HG02938 (cell line): ENCODE measurements at regions not wholly inside any gene's neighbourhood (a gene's known extent, or its start where the extent isn't known, plus 50 kb on each side); places are given as distances from the start of the nearest gene placed in this dataset.
"Not testable (repeated sequence)": the region's sequence is repeated elsewhere in the genome, so short reads cannot be mapped to it uniquely, and the experiment has no call there.

Experiments
- ATAC-seq: cut with Tn5 transposase; IDR thresholded peaks from one replicate; pipeline ENCODE4 v1.9.1; 2021; ENCODE audit warnings: mild to moderate bottlenecking, moderate library complexity; ENCODE audit not compliant: unreplicated experiment

- no peak for ATAC-seq
These were observed 96.1 kb downstream of the DAD1 start for GRCh38 chr14:22492622-22493542.

DNA sequence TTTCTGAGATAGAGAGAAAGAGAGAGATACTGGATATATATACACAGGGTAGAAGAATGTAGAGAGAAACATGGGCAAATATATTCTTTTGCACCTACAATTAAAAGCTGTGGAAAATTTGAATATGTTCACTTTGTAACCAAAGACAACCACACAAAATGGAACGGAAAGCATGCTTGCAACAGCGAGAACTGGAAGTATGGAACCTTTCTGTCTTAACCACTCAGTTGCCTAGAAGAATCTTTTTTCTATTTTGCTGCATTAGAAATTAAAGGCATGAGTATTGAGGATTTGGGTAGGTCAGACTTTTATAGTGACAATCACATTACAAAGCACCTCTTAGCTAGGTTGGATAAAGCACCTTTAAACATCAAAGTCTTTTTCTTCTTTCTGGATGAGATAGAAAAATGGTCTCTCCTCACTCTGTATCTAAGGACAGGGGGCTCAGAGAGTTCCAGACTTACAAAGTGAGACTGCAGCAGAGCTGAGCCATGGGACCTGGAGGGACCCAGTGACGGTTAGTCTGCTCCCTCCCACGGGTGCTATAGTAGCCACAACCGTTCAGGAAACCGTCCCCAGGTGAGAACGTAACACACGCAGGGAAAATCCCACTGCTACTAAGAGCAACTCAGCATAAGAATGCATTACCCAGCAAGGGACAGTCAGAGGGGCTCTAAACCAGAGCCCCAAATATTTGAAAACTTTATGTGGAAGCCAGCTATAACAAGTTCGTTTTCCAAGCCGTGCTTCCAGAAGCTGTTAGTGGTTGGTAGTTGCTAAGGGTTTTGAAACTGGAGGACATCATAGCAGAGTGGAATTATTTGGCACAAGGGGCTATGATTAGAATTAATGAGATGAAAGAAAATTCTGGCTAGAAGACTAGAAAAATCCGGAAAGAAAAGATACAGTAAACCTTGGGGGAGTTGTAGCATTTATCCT lies 97.1 kb downstream of the DAD1 start:
- no peak for ATAC-seq

DNA sequence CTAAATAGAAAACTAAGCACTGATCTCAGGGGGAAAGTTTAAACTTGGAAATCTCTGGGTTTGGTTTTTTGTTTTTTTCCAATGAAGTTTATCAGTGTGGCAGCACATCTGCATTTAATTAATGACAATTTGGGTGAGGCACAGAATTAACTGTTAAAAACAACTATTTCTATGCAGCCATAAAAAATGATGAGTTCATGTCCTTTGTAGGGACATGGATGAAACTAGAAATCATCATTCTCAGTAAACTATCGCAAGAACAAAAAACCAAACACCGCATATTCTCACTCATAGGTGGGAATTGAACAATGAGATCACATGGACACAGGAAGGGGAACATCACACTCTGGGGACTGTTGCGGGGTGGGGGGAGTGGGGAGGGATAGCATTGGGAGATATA lies 98.0 kb downstream of the DAD1 start:
- ATAC-seq, result not testable (repeated sequence)

- ATAC-seq, result no peak
These were observed 98.8 kb downstream of the DAD1 start for GRCh38 chr14:22489957-22490950.

DNA sequence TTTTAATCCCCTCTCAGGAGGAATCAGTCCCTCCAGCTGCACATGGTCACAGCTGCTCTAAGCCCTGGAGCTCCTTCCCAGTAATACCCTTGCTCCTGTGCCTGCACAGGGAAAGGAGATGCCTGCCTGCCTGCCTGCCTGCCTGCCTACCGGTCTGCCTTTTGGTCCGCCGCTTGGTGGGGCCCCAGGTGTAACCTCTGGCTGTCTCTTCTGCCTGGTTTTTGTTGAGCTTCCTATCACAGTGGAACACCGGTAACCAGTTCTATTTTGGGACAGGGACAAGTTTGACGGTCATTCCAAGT lies 99.8 kb downstream of the DAD1 start:
- no peak for ATAC-seq

- ATAC-seq, result no peak
These were observed 100.3 kb downstream of the DAD1 start for GRCh38 chr14:22488522-22489243.

- ATAC-seq, result no peak
These were observed 101.1 kb downstream of the DAD1 start for GRCh38 chr14:22487941-22488340.

GRCh38 chr14:22487401-22487800 lies 101.6 kb downstream of the DAD1 start:
- ATAC-seq, result no peak

GRCh38 chr14:22486675-22487074 lies 102.3 kb downstream of the DAD1 start:
- no peak for ATAC-seq

DNA sequence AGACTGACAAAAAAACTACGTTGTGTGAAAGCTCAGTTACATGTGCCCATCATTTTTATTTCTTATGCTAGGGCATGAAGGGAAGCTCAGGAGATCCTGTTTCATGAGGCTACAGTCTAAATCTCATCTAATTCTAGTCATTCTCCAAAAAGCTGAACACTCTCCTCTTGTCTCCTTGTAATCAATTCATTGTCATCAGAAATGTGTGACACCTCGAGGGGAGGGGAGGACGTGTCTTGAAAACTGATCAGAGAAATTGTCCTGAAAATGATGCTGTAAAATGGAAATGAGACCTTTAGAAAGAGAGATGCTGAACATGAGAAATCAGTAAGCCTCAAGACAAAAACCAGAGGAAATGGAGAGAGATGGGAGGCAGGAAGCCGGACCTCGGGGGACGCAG lies 103.4 kb downstream of the DAD1 start:
- ATAC-seq, result no peak

DNA sequence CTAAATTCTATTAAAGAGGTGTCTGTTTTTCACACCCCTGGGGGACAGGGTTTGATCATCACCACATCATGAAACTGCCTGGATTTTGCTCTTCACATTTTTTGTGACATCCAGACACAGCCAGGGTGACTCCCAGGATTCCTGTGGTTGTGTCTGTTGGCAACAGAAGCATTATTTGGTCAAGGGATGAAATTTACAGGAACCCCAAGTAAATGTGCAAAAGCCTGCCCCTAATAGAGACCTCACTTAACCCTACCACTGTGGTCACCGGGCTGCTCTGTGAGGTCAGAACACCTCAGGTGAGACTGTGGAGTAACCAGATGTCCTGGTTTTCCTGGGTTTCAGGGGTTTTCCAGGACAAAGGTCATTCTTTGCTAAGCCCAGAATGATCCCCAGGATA lies 103.8 kb downstream of the DAD1 start:
- no peak for ATAC-seq

GRCh38 chr14:22484632-22485031 lies 104.4 kb downstream of the DAD1 start:
- no peak for ATAC-seq

DNA sequence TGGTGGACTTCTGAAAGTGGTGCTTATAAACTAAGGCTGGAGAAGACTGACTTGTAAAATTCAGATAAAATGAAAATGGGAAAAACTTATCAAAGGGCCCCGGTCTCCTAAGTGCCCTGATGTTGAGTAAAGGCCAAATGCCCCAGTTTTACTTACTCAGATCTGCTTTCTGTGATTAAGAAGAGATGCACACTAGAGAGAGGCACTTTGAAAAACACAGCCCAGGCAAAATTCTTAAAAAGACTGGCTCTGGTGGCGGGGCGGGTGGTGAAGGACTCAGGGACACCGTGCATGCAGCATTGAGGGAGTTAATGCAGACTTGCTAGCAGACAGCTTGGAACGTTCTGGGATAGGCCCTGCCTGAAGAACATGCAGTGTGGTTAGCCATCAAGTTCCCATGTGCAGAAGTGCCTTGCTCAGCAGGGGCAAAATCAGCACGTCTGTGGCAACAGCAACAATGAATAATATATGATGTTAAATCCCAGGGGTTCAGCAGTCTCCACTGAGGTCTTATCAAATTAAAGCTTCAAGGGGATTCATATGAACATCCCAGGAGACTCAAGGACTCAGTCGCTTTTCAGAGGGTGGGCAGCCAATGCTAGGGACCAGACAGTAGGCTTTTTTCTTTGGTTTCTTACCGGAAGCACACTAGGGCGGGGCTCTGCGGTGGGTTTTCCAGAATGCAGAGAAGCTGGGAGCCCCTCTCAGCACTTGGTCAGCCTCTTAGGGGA lies 105.0 kb downstream of the DAD1 start:
- ATAC-seq, result no peak

DNA sequence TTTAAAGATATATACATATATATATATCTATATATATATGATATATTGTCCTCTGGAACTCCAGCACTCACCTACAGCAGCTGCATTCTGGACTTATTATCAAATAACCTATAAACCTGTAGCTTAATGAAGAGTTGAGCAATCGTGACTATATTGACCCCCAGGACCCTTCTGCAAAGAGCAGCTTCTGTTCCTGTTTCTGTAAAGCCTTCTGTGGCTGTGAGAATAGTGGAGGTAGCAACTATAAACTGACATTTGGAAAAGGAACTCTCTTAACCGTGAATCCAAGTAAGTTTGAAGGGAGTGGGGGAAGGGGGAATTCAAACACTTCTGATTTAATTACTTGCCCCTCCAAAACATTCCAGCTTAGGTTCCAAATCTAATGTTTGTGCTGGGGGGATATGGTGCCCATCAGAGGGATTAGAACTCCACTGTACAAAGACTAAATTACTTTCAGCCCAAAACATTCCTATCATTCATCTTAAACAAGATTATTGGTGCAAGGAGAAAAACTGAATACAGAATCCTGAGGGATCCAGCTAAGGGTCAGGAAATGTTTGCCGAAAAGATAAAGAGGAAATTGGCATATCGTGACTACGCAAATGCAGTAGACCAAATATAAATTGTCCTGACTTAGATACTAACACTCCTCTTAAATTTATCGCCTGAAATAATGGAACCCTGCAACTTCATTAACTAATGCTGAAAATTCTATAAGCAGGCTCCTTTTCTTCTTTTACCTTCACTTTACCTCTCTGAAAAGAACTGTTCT lies 106.1 kb downstream of the DAD1 start:
- ATAC-seq, result no peak

DNA sequence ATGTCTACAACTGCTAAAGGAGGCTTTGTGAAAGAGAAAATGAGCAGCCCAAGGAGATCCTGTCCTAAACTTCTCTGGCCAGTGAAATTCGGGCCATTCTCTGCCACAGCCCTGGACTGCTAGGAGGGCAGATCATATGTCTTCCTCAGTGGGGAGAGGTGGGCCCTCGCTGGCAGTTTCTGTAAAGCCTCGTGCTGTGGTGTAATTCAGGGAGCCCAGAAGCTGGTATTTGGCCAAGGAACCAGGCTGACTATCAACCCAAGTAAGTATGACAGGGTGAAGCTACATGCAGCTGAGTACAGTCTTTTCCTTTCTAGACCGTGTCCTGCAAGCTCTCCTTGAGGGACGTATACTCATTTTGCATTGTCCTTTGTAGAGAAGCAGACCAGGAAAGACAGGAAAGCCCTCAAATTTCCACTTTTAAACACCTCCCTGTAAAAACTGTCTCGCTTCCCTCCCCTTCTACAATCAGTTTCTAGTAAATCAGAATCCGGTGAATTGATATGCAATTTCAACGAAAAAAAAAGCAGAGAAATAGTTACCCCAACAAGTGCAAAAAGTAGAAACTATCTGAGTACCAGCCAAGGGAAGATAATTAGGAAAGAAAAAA lies 106.8 kb downstream of the DAD1 start:
- no peak for ATAC-seq

DNA sequence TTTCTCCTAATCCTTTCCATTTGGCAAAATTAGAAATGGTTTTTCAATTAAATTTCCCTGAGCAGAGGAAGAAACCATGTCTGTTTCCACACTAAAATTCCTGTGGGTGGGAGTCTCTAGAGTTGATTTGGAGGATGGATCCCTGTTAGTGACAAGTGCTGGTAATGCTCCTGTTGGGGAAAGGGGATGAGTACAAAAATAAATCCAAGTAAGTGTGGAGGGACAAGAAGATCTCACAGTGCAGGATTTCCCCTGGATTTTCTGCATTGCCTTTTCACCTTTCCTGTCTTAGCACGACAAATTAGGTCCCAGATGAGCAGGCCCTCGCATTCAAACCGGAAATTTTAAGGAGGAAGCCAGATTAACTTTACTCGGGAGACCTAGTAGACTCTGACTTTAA lies 107.5 kb downstream of the DAD1 start:
- no peak for ATAC-seq

DNA sequence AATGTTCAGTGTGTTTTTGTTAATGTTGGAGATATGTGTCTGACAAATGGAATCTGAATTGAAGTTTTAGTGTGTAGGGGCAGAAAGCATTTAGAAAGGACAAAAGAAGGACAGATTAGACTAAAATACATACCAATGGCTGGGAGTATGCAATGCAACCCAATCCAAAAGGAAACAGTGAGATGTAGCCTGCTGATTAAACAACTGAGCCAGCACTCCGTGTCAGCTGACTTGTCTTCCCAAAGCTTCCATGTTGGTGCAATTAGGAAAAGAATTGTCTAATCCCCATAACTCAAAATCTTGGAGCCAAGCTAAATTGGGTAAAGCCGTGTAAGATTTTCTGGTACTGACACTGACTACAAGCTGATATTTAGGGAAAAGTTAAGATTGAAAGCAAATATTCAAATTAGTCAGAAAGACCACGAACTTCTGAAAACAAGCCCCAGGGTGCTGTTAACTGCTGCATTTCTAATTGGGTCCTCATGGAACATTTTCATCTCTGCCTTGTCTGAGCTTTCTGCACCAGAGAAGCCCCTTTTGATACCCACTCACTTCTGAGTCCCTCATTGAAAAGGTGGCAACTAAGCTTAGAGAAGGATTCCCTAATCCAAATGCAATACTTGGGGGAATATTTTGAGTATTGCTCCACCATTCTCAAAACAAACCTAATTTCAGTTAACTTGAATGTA lies 109.1 kb downstream of the DAD1 start:
- ATAC-seq, result no peak

DNA sequence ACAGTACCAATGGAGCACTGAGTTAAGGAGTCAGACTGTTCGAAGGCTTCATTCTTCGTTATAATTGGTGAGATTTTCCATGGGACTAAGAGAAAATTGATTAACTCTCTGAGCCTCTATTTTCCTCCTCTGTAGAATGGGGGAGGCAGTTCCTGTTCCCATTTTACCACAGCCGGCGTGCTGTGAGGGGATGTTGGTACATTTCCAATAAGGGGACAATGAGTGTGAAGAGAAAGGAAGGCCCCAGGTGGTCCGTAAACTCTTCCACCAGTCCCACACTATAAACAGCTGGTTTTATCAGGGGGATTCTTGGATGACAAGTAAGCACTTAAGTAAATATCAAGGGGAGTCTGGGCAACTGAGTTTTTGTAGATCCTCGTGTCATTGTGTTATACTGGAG lies 109.9 kb downstream of the DAD1 start:
- ATAC-seq, result no peak
